H9 (cell line): ENCODE measurements at regions not wholly inside any gene's neighbourhood (a gene's known extent, or its start where the extent isn't known, plus 50 kb on each side); places are given as distances from the start of the nearest gene placed in this dataset.

Source experiments
- DNase-seq: peaks from one replicate; pipeline ENCODE4 v3.0.0-alpha.2; 2017
- H2AFZ ChIP-seq: one replicate; pipeline ENCODE4 v1.6.1; 2013; ENCODE audit warnings: mild to moderate bottlenecking, low read length, control low read depth, moderate library complexity
- H2AK5ac ChIP-seq: 2 replicates; pipeline ENCODE4 v1.6.1; 2013; ENCODE audit warnings: low read length, control low read depth, mixed read lengths; ENCODE audit not compliant: insufficient read length
- H2BK120ac ChIP-seq: one replicate; pipeline ENCODE4 v1.6.1; 2013; ENCODE audit warnings: low read depth, mild to moderate bottlenecking, low read length, control low read depth, inconsistent platforms; ENCODE audit not compliant: poor library complexity, severe bottlenecking
- H2BK12ac ChIP-seq: 2 replicates; pipeline ENCODE4 v1.6.1; 2013; ENCODE audit warnings: low read length, control low read depth, mixed read lengths, low read depth; ENCODE audit not compliant: insufficient read length
- H2BK15ac ChIP-seq: 2 replicates; pipeline ENCODE4 v1.6.1; 2013; ENCODE audit warnings: low read depth, low read length, control low read depth
- H2BK20ac ChIP-seq: one replicate; pipeline ENCODE4 v1.6.1; 2013; ENCODE audit warnings: low read depth, mild to moderate bottlenecking, low read length, control low read depth, inconsistent platforms; ENCODE audit not compliant: poor library complexity, severe bottlenecking
- H2BK5ac ChIP-seq: 2 replicates; pipeline ENCODE4 v1.6.1; 2013; ENCODE audit warnings: low read length, control low read depth, mixed read lengths; ENCODE audit not compliant: insufficient read length
- H3K14ac ChIP-seq: 2 replicates; pipeline ENCODE4 v1.6.1; 2013; ENCODE audit warnings: low read length, control low read depth; ENCODE audit not compliant: insufficient read depth
- H3K18ac ChIP-seq: 2 replicates; pipeline ENCODE4 v1.6.1; 2013; ENCODE audit warnings: low read depth, mild to moderate bottlenecking, mixed read lengths, low read length, control low read depth; ENCODE audit not compliant: insufficient read length
- H3K23ac ChIP-seq: 2 replicates; pipeline ENCODE4 v1.6.1; 2013; ENCODE audit warnings: low read length, control low read depth, mixed read lengths, low read depth; ENCODE audit not compliant: insufficient read length
- H3K23me2 ChIP-seq: 2 replicates; pipeline ENCODE4 v1.6.1; 2013; ENCODE audit warnings: low read depth, mild to moderate bottlenecking, mixed read lengths, low read length, control low read depth; ENCODE audit not compliant: insufficient read length, poor library complexity, severe bottlenecking
- H3K27ac ChIP-seq: 2 replicates; pipeline ENCODE4 v1.5.1; 2013; ENCODE audit warnings: low read length, control low read depth, mixed read lengths, low read depth; ENCODE audit not compliant: insufficient read length
- H3K27me3 ChIP-seq: 2 replicates; pipeline ENCODE4 v1.6.1; 2013; ENCODE audit warnings: low read length, control low read depth, inconsistent platforms; ENCODE audit not compliant: insufficient read depth
- H3K4ac ChIP-seq: 2 replicates; pipeline ENCODE4 v1.6.1; 2013; ENCODE audit warnings: low read depth, mild to moderate bottlenecking, control low read depth, inconsistent platforms, low read length, moderate library complexity
- H3K4me1 ChIP-seq: 2 replicates; pipeline ENCODE4 v1.6.1; 2013; ENCODE audit warnings: low read length, control low read depth, inconsistent platforms; ENCODE audit not compliant: insufficient read depth
- H3K4me2 ChIP-seq: 2 replicates; pipeline ENCODE4 v1.6.1; 2013; ENCODE audit warnings: low read length, control low read depth, mixed read lengths; ENCODE audit not compliant: insufficient read length, insufficient read depth
- H3K56ac ChIP-seq: 2 replicates; pipeline ENCODE4 v1.6.1; 2013; ENCODE audit warnings: low read depth, mild to moderate bottlenecking, mixed read lengths, low read length, control low read depth; ENCODE audit not compliant: insufficient read length
- H3K79me1 ChIP-seq: 2 replicates; pipeline ENCODE4 v1.6.1; 2013; ENCODE audit warnings: low read depth, mild to moderate bottlenecking, moderate library complexity, low read length, control low read depth, inconsistent platforms; ENCODE audit not compliant: insufficient read depth, poor library complexity, severe bottlenecking
- H3K79me2 ChIP-seq: 2 replicates; pipeline ENCODE4 v1.6.1; 2013; ENCODE audit warnings: low read length, control low read depth, inconsistent platforms; ENCODE audit not compliant: insufficient read depth
- H3K9ac ChIP-seq: 2 replicates; pipeline ENCODE4 v1.6.1; 2013; ENCODE audit warnings: low read length, control low read depth, mixed read lengths; ENCODE audit not compliant: insufficient read length; ENCODE audit errors: extremely low read depth
- H3K9me3 ChIP-seq: one replicate; pipeline ENCODE4 v1.6.1; 2013; ENCODE audit warnings: low read depth, low read length, inconsistent platforms; ENCODE audit not compliant: control insufficient read depth
- H3T11ph ChIP-seq: one replicate; pipeline ENCODE4 v1.6.1; 2013; ENCODE audit warnings: mild to moderate bottlenecking, low read length, control low read depth, inconsistent platforms
- H4K20me1 ChIP-seq: one replicate; pipeline ENCODE4 v1.6.1; 2013; ENCODE audit not compliant: control insufficient read depth, insufficient read length, insufficient read depth
- H4K5ac ChIP-seq: 2 replicates; pipeline ENCODE4 v1.6.1; 2013; ENCODE audit warnings: low read depth, mild to moderate bottlenecking, mixed read lengths, low read length, control low read depth; ENCODE audit not compliant: insufficient read length
- H4K8ac ChIP-seq: replicated peaks from 2 replicates; pipeline ENCODE4 v1.6.1; 2013; ENCODE audit warnings: low read length, control low read depth, mixed read lengths, low read depth; ENCODE audit not compliant: insufficient read length
- H4K91ac ChIP-seq: 2 replicates; pipeline ENCODE4 v1.6.1; 2013; ENCODE audit warnings: low read depth, mild to moderate bottlenecking, moderate library complexity, mixed read lengths, low read length, control low read depth; ENCODE audit not compliant: insufficient read length
- H3K27ac Mint-ChIP-seq, 3 experiments: 2 replicates in 2 of 3; 3 replicates in 1 of 3; pipeline ENCODE4 v1.8.0; 2020 to 2021; ENCODE audit warnings: mixed read lengths in 3 of 3, mild to moderate bottlenecking in 1 of 3, moderate library complexity in 1 of 3
- H3K27me3 Mint-ChIP-seq: 2 replicates; pipeline ENCODE4 v1.8.0; 2021; ENCODE audit warnings: low read depth, mild to moderate bottlenecking, moderate library complexity, mixed read lengths
- H3K36me3 Mint-ChIP-seq, 3 experiments: 2 replicates in 2 of 3; 3 replicates in 1 of 3; pipeline ENCODE4 v1.8.0; 2020 to 2021; ENCODE audit warnings: low read depth in 3 of 3, mixed read lengths in 3 of 3; ENCODE audit not compliant: insufficient read depth in 1 of 3
- H3K4me1 Mint-ChIP-seq, 2 experiments: 2 replicates each; pipeline ENCODE4 v1.8.0; 2020; ENCODE audit warnings: mixed read lengths in 2 of 2
- H3K4me3 Mint-ChIP-seq, 2 experiments: 2 replicates in 1 of 2; 3 replicates in 1 of 2; pipeline ENCODE4 v1.8.0; 2020 to 2021; ENCODE audit warnings: mild to moderate bottlenecking in 2 of 2, mixed read lengths in 2 of 2, moderate library complexity in 1 of 2
- H3K9me3 Mint-ChIP-seq, 2 experiments: 2 replicates in 1 of 2; 3 replicates in 1 of 2; pipeline ENCODE4 v1.8.0; 2020; ENCODE audit warnings: mild to moderate bottlenecking in 2 of 2, mixed read lengths in 2 of 2, moderate library complexity in 1 of 2
- WGBS: extraction: QIAGEN DNeasy Blood & Tissue Kit; methylation state at CpG from one replicate; pipeline ENCODE4 v1.1.7; 2013; ENCODE audit warnings: missing lambda C conversion rate, low lambda C conversion rate, mixed read lengths; ENCODE audit not compliant: insufficient read length; ENCODE audit errors: extremely low coverage; 5-methylcytosine and 5-hydroxymethylcytosine counted together
- TF ChIP-seq, protein P1 (sequence below): fragments of 200-600 bp; sonication (generic); conservative IDR thresholded peaks from 3 replicates; pipeline ENCODE4 v1.8.0; 2021; ENCODE audit warnings: antibody characterized with exemption, mild to moderate bottlenecking

DNA sequence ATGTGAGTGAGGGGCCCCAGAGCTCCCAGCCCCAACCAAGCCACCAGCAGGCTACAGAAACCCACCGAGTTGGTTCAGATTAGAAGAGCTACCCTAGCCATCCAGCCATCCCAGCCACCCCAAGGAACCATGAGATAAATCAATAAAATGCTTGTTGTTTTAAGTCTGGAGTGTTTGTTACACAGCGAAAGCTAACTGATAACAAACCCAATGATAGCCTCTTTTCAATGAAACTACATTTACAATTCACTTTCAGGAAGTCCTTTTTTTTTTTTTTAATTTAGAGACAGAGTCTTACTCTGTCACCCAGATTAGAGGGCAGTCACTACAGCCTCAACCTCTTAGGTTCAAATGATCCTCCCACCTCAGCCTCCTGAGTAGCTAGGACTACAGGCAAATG, 215.0 kb upstream of the ZFHX3 start:
- no peak for DNase-seq
- no CpG with 5 or more reads among the region's 2 CpGs for WGBS
- no peak overlapping the region for H4K91ac ChIP-seq

More for the DNA sequence above, 215.0 kb upstream of the ZFHX3 start:
- TF ChIP-seq, protein P1, sequence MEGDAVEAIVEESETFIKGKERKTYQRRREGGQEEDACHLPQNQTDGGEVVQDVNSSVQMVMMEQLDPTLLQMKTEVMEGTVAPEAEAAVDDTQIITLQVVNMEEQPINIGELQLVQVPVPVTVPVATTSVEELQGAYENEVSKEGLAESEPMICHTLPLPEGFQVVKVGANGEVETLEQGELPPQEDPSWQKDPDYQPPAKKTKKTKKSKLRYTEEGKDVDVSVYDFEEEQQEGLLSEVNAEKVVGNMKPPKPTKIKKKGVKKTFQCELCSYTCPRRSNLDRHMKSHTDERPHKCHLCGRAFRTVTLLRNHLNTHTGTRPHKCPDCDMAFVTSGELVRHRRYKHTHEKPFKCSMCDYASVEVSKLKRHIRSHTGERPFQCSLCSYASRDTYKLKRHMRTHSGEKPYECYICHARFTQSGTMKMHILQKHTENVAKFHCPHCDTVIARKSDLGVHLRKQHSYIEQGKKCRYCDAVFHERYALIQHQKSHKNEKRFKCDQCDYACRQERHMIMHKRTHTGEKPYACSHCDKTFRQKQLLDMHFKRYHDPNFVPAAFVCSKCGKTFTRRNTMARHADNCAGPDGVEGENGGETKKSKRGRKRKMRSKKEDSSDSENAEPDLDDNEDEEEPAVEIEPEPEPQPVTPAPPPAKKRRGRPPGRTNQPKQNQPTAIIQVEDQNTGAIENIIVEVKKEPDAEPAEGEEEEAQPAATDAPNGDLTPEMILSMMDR: no peak
- no peak overlapping the region for H3K56ac ChIP-seq
- H3K79me1 ChIP-seq: no peaks in the 10 kb centered on the region
- H3K4me3 Mint-ChIP-seq: no peak overlapping the region
- H2BK120ac ChIP-seq: no peak overlapping the region
- H2BK20ac ChIP-seq: no peak overlapping the region
- no peak overlapping the region for H4K5ac ChIP-seq
- H3K27me3 Mint-ChIP-seq: no peaks in the 10 kb centered on the region; the same call in 1 of the 2 replicates
- no peaks in the 10 kb centered on the region for H3K23me2 ChIP-seq
- H3K4me1 Mint-ChIP-seq: peaks cover 10% of the 10 kb centered on the region in 2 experiments
- no peak overlapping the region for H3K14ac ChIP-seq
- no peak overlapping the region for H3K27ac ChIP-seq
- H2AFZ ChIP-seq: no peak overlapping the region
- H4K20me1 ChIP-seq: no peaks in the 10 kb centered on the region
- H2BK15ac ChIP-seq: no peak overlapping the region
- peaks cover 6% of the 10 kb centered on the region in 2 experiments; a peak in 4 of 5 replicates for H3K9me3 Mint-ChIP-seq
- H3K36me3 Mint-ChIP-seq: peaks cover 0 to 5% (median 0%) of the 10 kb centered on the region in 3 experiments; a peak in 1 of 7 replicates
- no peak overlapping the region for H2BK5ac ChIP-seq
- no peaks in the 10 kb centered on the region for H3K79me2 ChIP-seq
- H3K9ac ChIP-seq: no peak overlapping the region
- no peak overlapping the region for H2AK5ac ChIP-seq
- no peak overlapping the region for H3K23ac ChIP-seq
- H4K8ac ChIP-seq: no peak overlapping the region
- H3K4ac ChIP-seq: no peak overlapping the region
- no peak overlapping the region for H3T11ph ChIP-seq
- H2BK12ac ChIP-seq: no peak overlapping the region
- no peak overlapping the region for H3K27ac Mint-ChIP-seq
- no peak overlapping the region for H3K4me2 ChIP-seq
- no peaks in the 10 kb centered on the region for H3K27me3 ChIP-seq
- H3K4me1 ChIP-seq: no peaks in the 10 kb centered on the region; the same call in 1 of the 2 replicates
- no peak overlapping the region for H3K18ac ChIP-seq
- no peaks in the 10 kb centered on the region for H3K9me3 ChIP-seq
